Thyroid gland (tissue), 4 donors: ENCODE measurements at regions not wholly inside any gene's neighbourhood (a gene's known extent, or its start where the extent isn't known, plus 50 kb on each side); places are given as distances from the start of the nearest gene placed in this dataset.

Experiments
- DNase-seq, 2 donors: peaks; one replicate each; pipeline ENCODE4 v3.0.0-alpha.2; 2019
- H3K27ac ChIP-seq, 3 donors: fragments of 200-600 bp; sonication (generic); 1 replicate in 2 of 3; 2 replicates in 1 of 3; pipeline ENCODE4 v1.5.1; 2016 to 2019; ENCODE audit warnings: mild to moderate bottlenecking in 1 of 3, moderate library complexity in 1 of 3
- H3K27me3 ChIP-seq: fragments of 200-600 bp; sonication (generic); one replicate; pipeline ENCODE4 v1.5.1; 2019
- H3K36me3 ChIP-seq, 2 donors: fragments of 200-600 bp; sonication (generic); one replicate each; pipeline ENCODE4 v1.5.1; 2016 to 2019
- H3K4me1 ChIP-seq, 2 donors: fragments of 200-600 bp; sonication (generic); one replicate each; pipeline ENCODE4 v1.5.1; 2017 to 2019
- H3K4me3 ChIP-seq, 3 donors: fragments of 200-600 bp; sonication (generic); replicated peaks in 1 of 3; 1 replicate in 2 of 3; 2 replicates in 1 of 3; pipeline ENCODE4 v1.5.1; 2016; ENCODE audit warnings: mild to moderate bottlenecking in 1 of 3
- H3K9me3 ChIP-seq: fragments of 200-600 bp; sonication (generic); one replicate; pipeline ENCODE4 v1.5.1; 2017
- CTCF ChIP-seq, 6 experiments: fragments of 200-600 bp in 3 of 6; fragments of 450-650 bp in 3 of 6; sonication (generic) in 3 of 6; IDR thresholded peaks; one replicate each; pipeline ENCODE4 v1.5.1; 2016 to 2019; ENCODE audit warnings: antibody characterized with exemption in 6 of 6, mild to moderate bottlenecking in 2 of 6, inconsistent platforms in 1 of 6, moderate library complexity in 1 of 6
- POLR2A ChIP-seq, 2 donors: fragments of 450-650 bp; IDR thresholded peaks; one replicate each; pipeline ENCODE4 v1.6.1; 2017; ENCODE audit warnings: antibody characterized with exemption in 2 of 2, mild to moderate bottlenecking in 2 of 2, moderate library complexity in 1 of 2
- WGBS, 2 donors: methylation state at CpG; one replicate each; pipeline ENCODE4 v1.1.5; 2017; 5-methylcytosine and 5-hydroxymethylcytosine counted together
- intact Hi-C: fragments of 100-400 bp; cut with DNase I; formaldehyde crosslinking; loops from one replicate; pipeline ENCODE4 v1.15.1; 2023

DNA sequence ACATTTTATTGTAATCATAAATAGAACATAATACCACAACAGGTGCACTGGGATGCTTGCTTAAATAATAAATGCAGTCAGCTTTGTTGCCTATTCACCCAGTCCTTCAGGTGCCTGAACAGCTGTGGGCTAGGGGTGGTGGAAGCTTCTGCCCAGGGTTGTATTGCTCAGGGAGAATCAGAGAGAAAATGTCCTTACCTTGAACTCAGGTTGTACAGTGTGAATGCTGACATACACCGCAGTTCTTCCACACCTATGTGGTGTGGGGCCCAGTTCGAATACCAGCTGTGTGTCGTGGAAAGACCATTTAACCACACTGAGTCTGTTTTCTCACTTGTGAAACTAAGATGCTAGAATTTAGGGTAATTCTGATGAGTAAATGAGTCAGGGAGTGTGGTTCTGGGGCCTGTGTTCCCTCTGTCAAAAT lies 115.7 kb upstream of the ATP1A1 start:
- TF ChIP-seq CTCF (IDR thresholded peaks at IDR 0.05) (no peak), POLR2A (IDR thresholded peaks at IDR 0.05) (no peak)
- Histone ChIP-seq H3K4me1 (peaks cover 21 to 29% of the 10 kb centered on the region in 2 donors), H3K9me3 (no peaks in the 10 kb centered on the region), H3K27me3 (no peaks in the 10 kb centered on the region), H3K4me3 (no peak overlapping the region), H3K27ac (no peak overlapping the region), H3K36me3 (no peaks in the 10 kb centered on the region)
- 71 to 77% methylated on average over 3 of the region's 3 CpGs for WGBS, 2 donors
- no peak for DNase-seq
- intact Hi-C loops = no loop called here

DNA sequence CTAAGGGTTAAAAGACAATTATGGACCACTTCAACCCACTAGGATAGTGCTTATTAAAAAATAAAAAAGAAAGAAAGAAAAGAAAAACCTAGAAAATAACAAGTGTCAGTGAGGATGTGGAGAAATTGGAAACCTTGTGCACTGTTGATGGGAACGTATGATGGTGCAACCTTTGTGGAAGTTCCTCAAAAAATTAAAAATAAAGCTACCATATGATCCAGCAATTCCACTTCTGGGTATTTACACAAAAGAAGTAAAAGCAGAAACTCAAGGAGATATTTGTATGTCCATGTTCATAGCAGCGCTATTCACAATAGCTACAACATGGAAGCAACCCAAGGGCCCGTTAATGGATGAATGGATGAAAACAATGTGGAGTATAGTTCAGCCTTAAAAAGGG lies 115.2 kb upstream of the ATP1A1 start:
- H3K27ac ChIP-seq = no peak overlapping the region
- no peak for TF ChIP-seq POLR2A (IDR thresholded peaks at IDR 0.05)
- TF ChIP-seq CTCF (IDR thresholded peaks at IDR 0.05) = no peak
- no peak for DNase-seq
- no peak overlapping the region for H3K4me3 ChIP-seq
- peaks cover 25 to 29% of the 10 kb centered on the region in 2 donors for H3K4me1 ChIP-seq
- H3K27me3 ChIP-seq = no peaks in the 10 kb centered on the region
- 95 to 96% methylated on average over 3 of the region's 3 CpGs for WGBS, 2 donors
- intact Hi-C loops = no loop called here
- no peaks in the 10 kb centered on the region for H3K9me3 ChIP-seq
- H3K36me3 ChIP-seq = no peaks in the 10 kb centered on the region

- intact Hi-C loops = no loop called here
- Histone ChIP-seq H3K4me1 (peaks cover 35 to 36% of the 10 kb centered on the region in 2 donors), H3K9me3 (no peaks in the 10 kb centered on the region), H3K4me3 (no peak overlapping the region), H3K27me3 (no peaks in the 10 kb centered on the region), H3K36me3 (no peaks in the 10 kb centered on the region), H3K27ac (no peak overlapping the region)
- 87 to 91% methylated on average over 5 of the region's 5 CpGs for WGBS, 2 donors
- DNase-seq = no peak
- no peak for TF ChIP-seq CTCF (IDR thresholded peaks at IDR 0.05)
- TF ChIP-seq POLR2A (IDR thresholded peaks at IDR 0.05) = no peak
Observed at GRCh38 chr1:116258668-116259419, 114.2 kb upstream of the ATP1A1 start.

DNA sequence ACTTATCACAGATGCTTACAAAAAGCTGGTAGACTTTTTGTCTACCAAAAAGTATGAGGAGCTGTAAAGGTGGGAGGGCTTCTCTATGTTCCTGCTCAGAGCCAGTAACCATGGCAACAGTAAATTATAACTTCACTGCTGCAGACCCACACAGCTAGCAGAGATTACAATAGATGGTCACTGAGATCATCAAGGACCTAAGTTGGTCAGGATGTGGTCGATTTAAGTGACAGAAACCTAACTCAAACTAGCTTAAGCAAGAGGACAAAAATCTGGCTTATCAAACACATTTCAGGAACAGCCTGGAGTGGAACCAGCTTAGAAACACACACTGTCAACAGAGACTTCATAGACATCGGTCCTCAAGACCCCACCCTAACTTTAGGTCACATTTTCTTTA lies 113.4 kb upstream of the ATP1A1 start:
- no peaks in the 10 kb centered on the region for H3K9me3 ChIP-seq
- no peak for DNase-seq
- no peak overlapping the region for H3K27ac ChIP-seq
- 61 to 76% methylated on average over 2 of the region's 2 CpGs for WGBS, 2 donors
- H3K4me3 ChIP-seq = no peak overlapping the region
- intact Hi-C loops = no loop called here
- peaks cover 35 to 36% of the 10 kb centered on the region in 2 donors for H3K4me1 ChIP-seq
- no peaks in the 10 kb centered on the region for H3K27me3 ChIP-seq
- H3K36me3 ChIP-seq = no peaks in the 10 kb centered on the region
- no peak for TF ChIP-seq POLR2A (IDR thresholded peaks at IDR 0.05)
- TF ChIP-seq CTCF (IDR thresholded peaks at IDR 0.05) = no peak

- WGBS, 2 donors = 96 to 100% methylated on average over 1 of the region's 1 CpG
- no peak for DNase-seq
- intact Hi-C loops = no loop called here
Observed at GRCh38 chr1:116260115-116260514, 112.9 kb upstream of the ATP1A1 start.

More at GRCh38 chr1:116260115-116260514, 112.9 kb upstream of the ATP1A1 start:
- Histone ChIP-seq H3K9me3 (no peaks in the 10 kb centered on the region), H3K4me1 (peaks cover 36% of the 10 kb centered on the region in 2 donors), H3K27me3 (no peaks in the 10 kb centered on the region), H3K36me3 (no peaks in the 10 kb centered on the region), H3K4me3 (no peak overlapping the region), H3K27ac (no peak overlapping the region)
- TF ChIP-seq POLR2A (IDR thresholded peaks at IDR 0.05) = no peak
- no peak for TF ChIP-seq CTCF (IDR thresholded peaks at IDR 0.05)
